ENCODE measurements at regions not wholly inside any gene's neighbourhood (a gene's known extent, or its start where the extent isn't known, plus 50 kb on each side); places are given as distances from the start of the nearest gene placed in this dataset.

DNA sequence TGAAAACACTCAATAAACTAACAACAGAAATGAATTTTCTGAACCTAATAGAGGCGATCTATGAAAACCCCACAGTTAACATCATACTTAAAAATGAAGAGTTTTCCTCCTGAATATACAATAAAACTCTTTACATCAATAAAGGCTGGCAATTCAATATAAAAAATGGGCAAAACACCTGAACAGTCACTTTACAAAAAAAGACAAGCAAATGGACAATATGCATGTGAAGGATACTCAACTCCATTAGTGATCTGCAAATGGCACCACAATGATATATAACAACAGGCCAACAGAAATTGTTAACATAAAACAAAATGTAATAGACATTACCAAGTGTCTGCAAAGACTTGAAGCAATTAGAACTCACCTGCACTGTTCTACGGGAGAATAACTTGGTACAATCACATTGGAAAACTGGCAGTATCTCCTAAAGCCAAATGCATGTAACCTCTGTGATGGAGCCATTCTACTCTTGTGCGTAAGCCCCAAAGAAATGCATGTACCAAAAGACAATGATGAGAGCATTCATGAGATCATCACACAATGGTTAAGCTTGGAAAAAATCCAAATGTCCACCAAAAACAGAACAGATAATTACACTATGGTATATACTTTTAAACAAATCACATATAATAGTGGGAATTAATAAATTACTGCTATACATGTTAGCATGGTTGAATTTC is 433.4 kb upstream of the MAF start:
- 90 to 96% methylated on average over 3 of the region's 3 CpGs for WGBS, 2 donors
- DNase-seq (ENCODE audit: low spot score in 2 of 2), result no peak
- Histone ChIP-seq H3K27me3 (no peaks in the 10 kb centered on the region), H3K4me1 (no peaks in the 10 kb centered on the region), H3K36me3 (no peaks in the 10 kb centered on the region), H3K4me3 (no peak overlapping the region), H3K9me3 (no peaks in the 10 kb centered on the region), H3K27ac (no peak overlapping the region)
- TF ChIP-seq EP300 (IDR thresholded peaks at IDR 0.05), result no peak
- TF ChIP-seq, protein P1, sequence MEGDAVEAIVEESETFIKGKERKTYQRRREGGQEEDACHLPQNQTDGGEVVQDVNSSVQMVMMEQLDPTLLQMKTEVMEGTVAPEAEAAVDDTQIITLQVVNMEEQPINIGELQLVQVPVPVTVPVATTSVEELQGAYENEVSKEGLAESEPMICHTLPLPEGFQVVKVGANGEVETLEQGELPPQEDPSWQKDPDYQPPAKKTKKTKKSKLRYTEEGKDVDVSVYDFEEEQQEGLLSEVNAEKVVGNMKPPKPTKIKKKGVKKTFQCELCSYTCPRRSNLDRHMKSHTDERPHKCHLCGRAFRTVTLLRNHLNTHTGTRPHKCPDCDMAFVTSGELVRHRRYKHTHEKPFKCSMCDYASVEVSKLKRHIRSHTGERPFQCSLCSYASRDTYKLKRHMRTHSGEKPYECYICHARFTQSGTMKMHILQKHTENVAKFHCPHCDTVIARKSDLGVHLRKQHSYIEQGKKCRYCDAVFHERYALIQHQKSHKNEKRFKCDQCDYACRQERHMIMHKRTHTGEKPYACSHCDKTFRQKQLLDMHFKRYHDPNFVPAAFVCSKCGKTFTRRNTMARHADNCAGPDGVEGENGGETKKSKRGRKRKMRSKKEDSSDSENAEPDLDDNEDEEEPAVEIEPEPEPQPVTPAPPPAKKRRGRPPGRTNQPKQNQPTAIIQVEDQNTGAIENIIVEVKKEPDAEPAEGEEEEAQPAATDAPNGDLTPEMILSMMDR (IDR thresholded peaks at IDR 0.05), result no peak
- no peak for TF ChIP-seq POLR2A (IDR thresholded peaks at IDR 0.05)

DNA sequence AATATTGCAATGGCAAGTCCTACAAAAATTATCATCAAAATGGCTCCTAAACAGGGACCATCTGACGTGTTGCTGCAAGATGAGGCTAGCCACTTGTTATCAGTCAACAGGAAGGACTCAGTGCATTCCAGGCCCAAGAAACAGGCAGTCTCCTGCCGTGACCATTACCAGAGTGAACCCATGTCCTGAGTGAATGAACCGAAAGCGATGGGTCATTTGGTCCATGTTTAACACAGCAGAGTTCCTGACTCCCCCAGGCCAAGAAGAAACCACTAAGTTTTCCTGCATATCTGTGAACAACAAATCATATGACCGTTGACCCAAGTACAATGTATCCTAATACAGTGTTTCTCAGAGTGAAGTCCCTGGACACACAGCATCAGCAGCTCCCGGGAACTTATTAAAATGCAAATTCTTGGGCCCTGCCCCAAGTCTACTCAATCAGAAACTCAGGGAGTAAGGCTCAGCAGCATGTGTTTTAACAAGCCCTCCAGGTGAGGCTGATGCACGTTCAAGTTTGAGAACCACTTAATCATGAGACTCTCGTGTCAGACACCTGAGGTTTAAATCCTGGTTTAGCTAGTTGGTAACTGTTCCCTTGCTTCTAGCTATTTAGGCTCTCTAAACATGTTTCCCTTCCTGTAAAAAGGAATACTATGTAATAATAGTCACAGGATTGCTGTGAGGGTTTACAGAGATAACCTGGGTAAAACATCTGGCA is 429.4 kb upstream of the MAF start:
- DNase-seq (ENCODE audit: low spot score in 2 of 2), result no peak
- Histone ChIP-seq H3K4me1 (no peaks in the 10 kb centered on the region), H3K9me3 (no peaks in the 10 kb centered on the region), H3K4me3 (no peak overlapping the region), H3K36me3 (no peaks in the 10 kb centered on the region), H3K27ac (no peak overlapping the region), H3K27me3 (no peaks in the 10 kb centered on the region)
- 92 to 95% methylated on average over 8 of the region's 8 CpGs for WGBS, 2 donors
- TF ChIP-seq, protein P1 (IDR thresholded peaks at IDR 0.05), result no peak
- TF ChIP-seq POLR2A (IDR thresholded peaks at IDR 0.05) (no peak), EP300 (IDR thresholded peaks at IDR 0.05) (no peak)

DNA sequence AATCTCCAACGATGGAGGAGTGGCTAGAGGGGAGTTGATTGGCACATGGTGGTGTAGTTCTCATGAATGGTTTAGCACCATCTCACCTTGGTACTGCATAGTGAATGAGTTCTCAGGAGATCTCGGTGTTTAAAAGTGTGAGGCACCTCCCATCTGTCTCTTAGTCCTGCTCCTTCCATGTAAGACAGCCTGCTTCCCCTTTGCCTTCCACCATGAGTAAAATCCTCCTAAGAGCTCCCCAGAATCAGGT is 428.8 kb upstream of the MAF start:
- TF ChIP-seq EP300 (IDR thresholded peaks at IDR 0.05), result no peak
- TF ChIP-seq, protein P1 (IDR thresholded peaks at IDR 0.05), result no peak
- TF ChIP-seq POLR2A (IDR thresholded peaks at IDR 0.05), result no peak
- Histone ChIP-seq H3K4me3 (no peak overlapping the region), H3K27me3 (no peaks in the 10 kb centered on the region), H3K36me3 (no peaks in the 10 kb centered on the region), H3K27ac (no peak overlapping the region), H3K9me3 (no peaks in the 10 kb centered on the region), H3K4me1 (no peaks in the 10 kb centered on the region)
- 79 to 90% methylated on average over 2 of the region's 2 CpGs for WGBS, 2 donors
- DNase-seq (ENCODE audit: low spot score in 2 of 2), result no peak

DNA sequence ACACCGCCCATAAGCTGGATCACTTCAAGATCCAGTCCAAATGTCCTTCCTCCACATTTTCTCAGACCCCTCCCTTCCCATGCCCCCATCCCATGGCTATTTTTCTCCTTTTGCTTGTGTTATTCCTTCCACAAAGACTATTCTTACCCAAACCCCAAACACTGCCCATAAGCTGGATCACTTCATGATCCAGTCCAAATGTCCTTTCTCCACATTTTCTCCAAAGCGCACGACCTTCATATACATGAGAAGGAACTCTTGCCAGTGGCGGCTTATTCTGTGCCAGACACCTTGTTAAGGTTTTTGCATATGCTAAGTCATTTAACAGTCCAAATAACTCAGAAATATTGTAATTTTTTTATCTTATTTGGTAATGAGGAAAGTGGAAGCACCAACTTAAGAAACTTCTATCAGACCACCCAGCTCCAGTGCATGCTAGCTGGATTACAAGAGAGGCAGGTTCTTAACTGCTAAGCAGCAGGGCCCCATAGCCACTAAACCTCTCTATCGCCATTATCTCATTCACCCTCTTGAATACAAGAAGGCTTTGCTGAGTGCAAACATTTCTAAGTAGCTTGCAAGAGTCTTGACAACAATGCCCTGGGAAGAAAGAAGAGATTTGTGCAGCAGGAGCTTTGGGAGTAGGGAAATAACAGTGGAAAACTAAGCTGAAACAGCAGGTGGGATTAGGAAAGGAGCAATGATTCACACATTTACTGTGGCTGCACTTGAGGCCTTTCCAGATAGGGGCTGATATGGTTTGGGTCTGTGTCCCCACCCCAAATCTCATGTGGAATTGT is 428.2 kb upstream of the MAF start:
- WGBS, 2 donors, result 89 to 95% methylated on average over 5 of the region's 5 CpGs
- Histone ChIP-seq H3K9me3 (no peaks in the 10 kb centered on the region), H3K4me1 (no peaks in the 10 kb centered on the region), H3K27me3 (no peaks in the 10 kb centered on the region), H3K36me3 (no peaks in the 10 kb centered on the region), H3K4me3 (no peak overlapping the region), H3K27ac (no peak overlapping the region)
- no peak for TF ChIP-seq POLR2A (IDR thresholded peaks at IDR 0.05)
- TF ChIP-seq EP300 (IDR thresholded peaks at IDR 0.05), result no peak
- TF ChIP-seq, protein P1 (IDR thresholded peaks at IDR 0.05), result no peak
- no peak for DNase-seq (ENCODE audit: low spot score in 2 of 2)
